ENCODE measurements at regions not wholly inside any gene's neighbourhood (a gene's known extent, or its start where the extent isn't known, plus 50 kb on each side); places are given as distances from the start of the nearest gene placed in this dataset.

- Histone ChIP-seq H3K27ac (ENCODE audit: low read length) (no peak overlapping the region), H3K9me3 (ENCODE audit: control insufficient read depth, insufficient read depth, low read length) (no peaks in the 10 kb centered on the region), H3K27me3 (ENCODE audit: control insufficient read depth, insufficient read depth, low read length) (no peaks in the 10 kb centered on the region), H3K4me3 (ENCODE audit: low read length) (no peak overlapping the region), H3K4me1 (ENCODE audit: control insufficient read depth, insufficient read depth, low read length) (no peaks in the 10 kb centered on the region), H3K36me3 (ENCODE audit: control insufficient read depth, insufficient read depth, low read length) (no peaks in the 10 kb centered on the region)
- Mint-ChIP-seq H3K4me3 (no peak overlapping the region), H3K36me3 (no peaks in the 10 kb centered on the region), H3K9me3 (peaks cover 3 to 6% of the 10 kb centered on the region in 2 donors), H3K4me1 (no peaks in the 10 kb centered on the region), H3K27ac (no peak overlapping the region), H3K27me3 (ENCODE audit: low read depth in 2 of 2) (no peaks in the 10 kb centered on the region)
- no peak for ATAC-seq
- no peak for DNase-seq
- WGBS (ENCODE audit: insufficient coverage): 82% methylated on average over 2 of the region's 4 CpGs
- TF ChIP-seq CTCF (IDR thresholded peaks at IDR 0.05): no peak
- intact Hi-C loops (cut with micrococcal nuclease): no loop called here
Measured at GRCh38 chr4:84035568-84035967, 463.5 kb downstream of the NKX6-1 start.

- Mint-ChIP-seq H3K9me3 (peaks cover 3 to 8% of the 10 kb centered on the region in 2 donors), H3K27ac (no peak overlapping the region), H3K4me3 (no peak overlapping the region), H3K36me3 (no peaks in the 10 kb centered on the region), H3K4me1 (no peaks in the 10 kb centered on the region), H3K27me3 (ENCODE audit: low read depth in 2 of 2) (no peaks in the 10 kb centered on the region)
- intact Hi-C loops (cut with micrococcal nuclease): no loop called here
- H3K9me3 ChIP-seq (ENCODE audit: control insufficient read depth, insufficient read depth, low read length): no peaks in the 10 kb centered on the region
- no peaks in the 10 kb centered on the region for H3K36me3 ChIP-seq (ENCODE audit: control insufficient read depth, insufficient read depth, low read length)
- no peak for TF ChIP-seq CTCF (IDR thresholded peaks at IDR 0.05)
- H3K27ac ChIP-seq (ENCODE audit: low read length): no peak overlapping the region
- ATAC-seq (no peak), DNase-seq (no peak)
- H3K4me3 ChIP-seq (ENCODE audit: low read length): no peak overlapping the region
- H3K4me1 ChIP-seq (ENCODE audit: control insufficient read depth, insufficient read depth, low read length): no peaks in the 10 kb centered on the region
- no peaks in the 10 kb centered on the region for H3K27me3 ChIP-seq (ENCODE audit: control insufficient read depth, insufficient read depth, low read length)
- 79% methylated on average over 2 of the region's 2 CpGs for WGBS (ENCODE audit: insufficient coverage)
Measured at GRCh38 chr4:84032372-84032771, 466.7 kb downstream of the NKX6-1 start.

GRCh38 chr4:84031401-84031800 lies 467.7 kb downstream of the NKX6-1 start:
- Histone ChIP-seq H3K27me3 (ENCODE audit: control insufficient read depth, insufficient read depth, low read length) (no peaks in the 10 kb centered on the region), H3K36me3 (ENCODE audit: control insufficient read depth, insufficient read depth, low read length) (no peaks in the 10 kb centered on the region), H3K9me3 (ENCODE audit: control insufficient read depth, insufficient read depth, low read length) (no peaks in the 10 kb centered on the region), H3K27ac (ENCODE audit: low read length) (no peak overlapping the region), H3K4me3 (ENCODE audit: low read length) (no peak overlapping the region), H3K4me1 (ENCODE audit: control insufficient read depth, insufficient read depth, low read length) (no peaks in the 10 kb centered on the region)
- intact Hi-C loops (cut with micrococcal nuclease): no loop called here
- DNase-seq (no peak), ATAC-seq (no peak)
- Mint-ChIP-seq H3K4me1 (no peaks in the 10 kb centered on the region), H3K36me3 (no peaks in the 10 kb centered on the region), H3K27me3 (ENCODE audit: low read depth in 2 of 2) (no peaks in the 10 kb centered on the region), H3K9me3 (peaks cover 3 to 8% of the 10 kb centered on the region in 2 donors), H3K27ac (no peak overlapping the region), H3K4me3 (no peak overlapping the region)
- no peak for TF ChIP-seq CTCF (IDR thresholded peaks at IDR 0.05)
- 68% methylated on average over 4 of the region's 4 CpGs for WGBS (ENCODE audit: insufficient coverage)

- H3K4me1 ChIP-seq (ENCODE audit: control insufficient read depth, insufficient read depth, low read length): no peaks in the 10 kb centered on the region
- H3K27me3 Mint-ChIP-seq (ENCODE audit: low read depth in 2 of 2): no peaks in the 10 kb centered on the region
- H3K36me3 ChIP-seq (ENCODE audit: control insufficient read depth, insufficient read depth, low read length): no peaks in the 10 kb centered on the region
- H3K4me3 Mint-ChIP-seq: no peak overlapping the region
- H3K4me3 ChIP-seq (ENCODE audit: low read length): no peak overlapping the region
- TF ChIP-seq CTCF (IDR thresholded peaks at IDR 0.05): no peak
- no peaks in the 10 kb centered on the region for H3K36me3 Mint-ChIP-seq
- H3K27ac ChIP-seq (ENCODE audit: low read length): no peak overlapping the region
- H3K9me3 Mint-ChIP-seq: peaks cover 5 to 10% of the 10 kb centered on the region in 2 donors
- intact Hi-C loops (cut with micrococcal nuclease): no loop called here
- DNase-seq (no peak), ATAC-seq (no peak)
- no peaks in the 10 kb centered on the region for H3K9me3 ChIP-seq (ENCODE audit: control insufficient read depth, insufficient read depth, low read length)
- H3K27ac Mint-ChIP-seq: no peak overlapping the region
- no peaks in the 10 kb centered on the region for H3K27me3 ChIP-seq (ENCODE audit: control insufficient read depth, insufficient read depth, low read length)
- 72% methylated on average over 2 of the region's 2 CpGs for WGBS (ENCODE audit: insufficient coverage)
- H3K4me1 Mint-ChIP-seq: no peaks in the 10 kb centered on the region
Measured at GRCh38 chr4:84028340-84028739, 470.8 kb downstream of the NKX6-1 start.
